Keratinocyte (primary cell): ENCODE measurements at regions not wholly inside any gene's neighbourhood (a gene's known extent, or its start where the extent isn't known, plus 50 kb on each side); places are given as distances from the start of the nearest gene placed in this dataset.

Source experiments
- DNase-seq: peaks from one replicate; pipeline ENCODE4 v3.0.0-alpha.2; 2011; ENCODE audit warnings: low read depth, missing footprints, low spot score
- FAIRE-seq: peaks from 2 replicates; lab custom pipeline; 2011; peaks lifted over from hg19 to GRCh38; lab: Jason Lieb, UNC
- H2AFZ ChIP-seq: 2 replicates; pipeline ENCODE4 v1.6.0; 2012; ENCODE audit warnings: low read length, control low read depth, inconsistent platforms; ENCODE audit not compliant: control insufficient read depth
- H3K27ac ChIP-seq: 2 replicates; pipeline ENCODE4 v1.5.1; 2011; ENCODE audit warnings: low read length; ENCODE audit not compliant: control insufficient read depth, insufficient read depth
- H3K27me3 ChIP-seq: 3 replicates; pipeline ENCODE4 v1.6.0; 2011; ENCODE audit warnings: low read length; ENCODE audit not compliant: control insufficient read depth, insufficient read depth; ENCODE audit errors: extremely low read depth
- H3K36me3 ChIP-seq, 2 experiments: 2 replicates in 1 of 2; 3 replicates in 1 of 2; pipeline ENCODE4 v1.5.1; 2011; ENCODE audit warnings: low read length in 2 of 2, mild to moderate bottlenecking in 1 of 2; ENCODE audit not compliant: control insufficient read depth in 2 of 2, insufficient read depth in 2 of 2; ENCODE audit errors: extremely low read depth in 1 of 2
- H3K4me1 ChIP-seq: 3 replicates; pipeline ENCODE4 v1.5.1; 2011; ENCODE audit warnings: low read length; ENCODE audit not compliant: control insufficient read depth, insufficient read depth; ENCODE audit errors: extremely low read depth
- H3K4me2 ChIP-seq: 3 replicates; pipeline ENCODE4 v1.6.0; 2011; ENCODE audit warnings: low read depth, low read length; ENCODE audit not compliant: control insufficient read depth, insufficient read depth; ENCODE audit errors: extremely low read depth
- H3K4me3 ChIP-seq, 3 experiments: fragments of 200-600 bp in 1 of 3; sonication (generic) in 1 of 3; 2 replicates in 2 of 3; 3 replicates in 1 of 3; pipeline ENCODE4 v1.5.1; 2011 to 2016; ENCODE audit warnings: low read length in 3 of 3, mild to moderate bottlenecking in 3 of 3, control low read depth in 2 of 3, inconsistent platforms in 1 of 3, low read depth in 1 of 3, mixed read lengths in 1 of 3, mixed run types in 1 of 3, moderate library complexity in 1 of 3; ENCODE audit not compliant: control insufficient read depth in 2 of 3, insufficient read depth in 2 of 3; ENCODE audit errors: extremely low read depth in 1 of 3
- H3K79me2 ChIP-seq: 2 replicates; pipeline ENCODE4 v1.6.0; 2012; ENCODE audit warnings: low read length; ENCODE audit not compliant: control insufficient read depth, insufficient read depth
- H3K9ac ChIP-seq: 3 replicates; pipeline ENCODE4 v1.6.0; 2011; ENCODE audit warnings: low read length; ENCODE audit not compliant: control insufficient read depth, insufficient read depth; ENCODE audit errors: extremely low read depth
- H3K9me1 ChIP-seq: 3 replicates; pipeline ENCODE4 v1.6.0; 2011; ENCODE audit warnings: low read length; ENCODE audit not compliant: control insufficient read depth, insufficient read depth; ENCODE audit errors: extremely low read depth
- H3K9me3 ChIP-seq: 2 replicates; pipeline ENCODE4 v1.5.1; 2012; ENCODE audit warnings: low read depth, low read length; ENCODE audit not compliant: control insufficient read depth
- H4K20me1 ChIP-seq: 3 replicates; pipeline ENCODE4 v1.6.0; 2011; ENCODE audit warnings: low read length; ENCODE audit not compliant: control insufficient read depth, insufficient read depth; ENCODE audit errors: extremely low read depth
- CTCF ChIP-seq, 3 experiments: IDR thresholded peaks in 1 of 3; conservative IDR thresholded peaks in 1 of 3; optimal IDR thresholded peaks in 1 of 3; 2 replicates in 2 of 3; 3 replicates in 1 of 3; pipeline versions ENCODE3 to v1.5.1; 2011; ENCODE audit warnings: low read length in 3 of 3, mild to moderate bottlenecking in 3 of 3, moderate library complexity in 2 of 3, control low read depth in 1 of 3, inconsistent platforms in 1 of 3; ENCODE audit not compliant: insufficient read depth in 2 of 3; ENCODE audit errors: extremely low read depth in 1 of 3
- EZH2 ChIP-seq: IDR thresholded peaks from one replicate; pipeline ENCODE4 v1.6.1; 2012; ENCODE audit warnings: inconsistent platforms, mild to moderate bottlenecking, low read length, moderate library complexity
- dilution Hi-C: fragments of 300-500 bp; cut with MboI; formaldehyde crosslinking; loops from one replicate; pipeline ENCODE4 v1.7.0; 2020; ENCODE audit warnings: low sequenced_read_pairs; ENCODE audit not compliant: extremely low pct_ligation_motif_present

GRCh38 chr6:15087186-15087589, 158.7 kb upstream of the JARID2 start:
- Histone ChIP-seq H3K9me1 (no peaks in the 10 kb centered on the region), H3K27me3 (no peaks in the 10 kb centered on the region), H3K4me1 (peaks cover 15% of the 10 kb centered on the region), H3K4me3 (no peak overlapping the region), H3K36me3 (no peaks in the 10 kb centered on the region), H4K20me1 (no peaks in the 10 kb centered on the region), H3K9me3 (no peaks in the 10 kb centered on the region), H3K79me2 (no peaks in the 10 kb centered on the region), H3K9ac (no peak overlapping the region), H3K27ac (no peak overlapping the region), H2AFZ (no peak overlapping the region), H3K4me2 (no peak overlapping the region)
- FAIRE-seq = no peak
- no peak for DNase-seq
- dilution Hi-C loops = no loop called here
- TF ChIP-seq CTCF (optimal IDR thresholded peaks at IDR 0.05 in 1 of 3, IDR thresholded peaks at IDR 0.05 in 1 of 3, conservative IDR thresholded peaks at IDR 0.05 in 1 of 3; ENCODE audit: extremely low read depth in 1 of 3, insufficient read depth in 2 of 3, low read length in 3 of 3) (no peak), EZH2 (no peak)

GRCh38 chr6:15088904-15089568, 156.8 kb upstream of the JARID2 start:
- Histone ChIP-seq H3K79me2 (no peaks in the 10 kb centered on the region), H3K27ac (no peak overlapping the region), H3K9me1 (no peaks in the 10 kb centered on the region), H3K4me2 (no peak overlapping the region), H4K20me1 (no peaks in the 10 kb centered on the region), H3K36me3 (no peaks in the 10 kb centered on the region), H2AFZ (peak overlapping the region; percentile 83), H3K9me3 (no peaks in the 10 kb centered on the region), H3K4me3 (no peak overlapping the region), H3K4me1 (peaks cover 15% of the 10 kb centered on the region), H3K27me3 (no peaks in the 10 kb centered on the region), H3K9ac (no peak overlapping the region)
- dilution Hi-C loops = no loop called here
- no peak for DNase-seq
- FAIRE-seq = no peak
- no peak for TF ChIP-seq EZH2
- no peak for TF ChIP-seq CTCF (optimal IDR thresholded peaks at IDR 0.05 in 1 of 3, IDR thresholded peaks at IDR 0.05 in 1 of 3, conservative IDR thresholded peaks at IDR 0.05 in 1 of 3; ENCODE audit: extremely low read depth in 1 of 3, insufficient read depth in 2 of 3, low read length in 3 of 3)
